Neural cell (in vitro differentiated cells): ENCODE measurements at regions not wholly inside any gene's neighbourhood (a gene's known extent, or its start where the extent isn't known, plus 50 kb on each side); places are given as distances from the start of the nearest gene placed in this dataset.

Source experiments
- CTCF ChIP-seq: fragments of 450-650 bp; IDR thresholded peaks from 2 replicates; pipeline ENCODE4 v1.5.1; 2014; ENCODE audit warnings: antibody characterized with exemption, mild to moderate bottlenecking, moderate library complexity; ENCODE audit not compliant: poor library complexity, severe bottlenecking
- EP300 ChIP-seq: fragments of 450-650 bp; conservative IDR thresholded peaks from 2 replicates; pipeline ENCODE4 v1.6.1; 2014; ENCODE audit warnings: antibody characterized with exemption, mild to moderate bottlenecking, moderate library complexity; ENCODE audit not compliant: poor library complexity, severe bottlenecking
- EZH2 ChIP-seq: fragments of 200-600, 300-800 bp; shearing (Covaris generic), sonication (generic); IDR thresholded peaks from 2 replicates; pipeline ENCODE4 v1.6.1; 2014; ENCODE audit warnings: antibody characterized with exemption, low read length, borderline replicate concordance, mild to moderate bottlenecking; ENCODE audit not compliant: insufficient read depth, poor library complexity, severe bottlenecking
- MXI1 ChIP-seq: fragments of 450-650 bp; conservative IDR thresholded peaks from 2 replicates; pipeline ENCODE4 v1.6.1; 2014; ENCODE audit warnings: antibody characterized with exemption, mild to moderate bottlenecking; ENCODE audit not compliant: poor library complexity, severe bottlenecking
- POLR2AphosphoS5 ChIP-seq: IDR thresholded peaks from 2 replicates; pipeline ENCODE4 v1.6.1; 2012
- RAD21 ChIP-seq: fragments of 450-650 bp; conservative IDR thresholded peaks from 2 replicates; pipeline ENCODE4 v1.6.1; 2014; ENCODE audit warnings: antibody characterized with exemption, mild to moderate bottlenecking, moderate library complexity
- REST ChIP-seq: IDR thresholded peaks from 2 replicates; pipeline ENCODE4 v1.6.1; 2012; ENCODE audit warnings: borderline replicate concordance
- TAF1 ChIP-seq: IDR thresholded peaks from 2 replicates; pipeline ENCODE4 v1.6.1; 2012; ENCODE audit warnings: low read depth

- TF ChIP-seq POLR2AphosphoS5 (no peak), EZH2 (no peak), CTCF (no peak), REST (no peak), TAF1 (no peak), RAD21 (no peak), MXI1 (no peak), EP300 (no peak)
These were observed 244.9 kb upstream of the IRX1 start for GRCh38 chr5:3350781-3351180.
